Stimulated activated CD8-positive, alpha-beta memory T cell treated with anti-CD3 and anti-CD28 coated beads, Interleukin-15, amount 100 ng/mL, for 1 hour (primary cell): ENCODE measurements at regions not wholly inside any gene's neighbourhood (a gene's known extent, or its start where the extent isn't known, plus 50 kb on each side); places are given as distances from the start of the nearest gene placed in this dataset.
"Not testable (repeated sequence)": the region's sequence is repeated elsewhere in the genome, so short reads cannot be mapped to it uniquely, and the experiment has no call there.

Source experiments
- DNase-seq: peaks from one replicate; pipeline ENCODE4 v3.0.0-alpha.2; 2020; ENCODE audit warnings: low read depth

DNA sequence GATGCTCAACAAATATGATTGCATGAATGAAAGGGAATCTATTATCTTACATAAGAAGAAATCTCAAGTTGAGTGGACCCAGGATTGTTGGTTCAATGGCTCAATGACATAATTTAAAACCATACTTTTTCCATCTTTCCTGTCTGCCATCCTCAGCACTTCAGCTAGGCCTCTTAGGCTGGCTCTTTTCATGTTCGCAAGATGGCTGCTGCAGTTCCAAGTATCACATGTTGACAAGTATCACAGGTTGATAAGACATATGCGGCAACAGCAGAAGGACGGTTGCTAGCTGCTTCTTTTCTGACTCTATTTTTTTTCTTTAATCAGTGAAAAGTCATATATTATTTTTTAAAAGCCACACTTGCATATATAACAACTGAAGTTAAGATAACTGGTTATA is 79.0 kb upstream of the CDK6 start:
- DNase-seq, result no peak

DNA sequence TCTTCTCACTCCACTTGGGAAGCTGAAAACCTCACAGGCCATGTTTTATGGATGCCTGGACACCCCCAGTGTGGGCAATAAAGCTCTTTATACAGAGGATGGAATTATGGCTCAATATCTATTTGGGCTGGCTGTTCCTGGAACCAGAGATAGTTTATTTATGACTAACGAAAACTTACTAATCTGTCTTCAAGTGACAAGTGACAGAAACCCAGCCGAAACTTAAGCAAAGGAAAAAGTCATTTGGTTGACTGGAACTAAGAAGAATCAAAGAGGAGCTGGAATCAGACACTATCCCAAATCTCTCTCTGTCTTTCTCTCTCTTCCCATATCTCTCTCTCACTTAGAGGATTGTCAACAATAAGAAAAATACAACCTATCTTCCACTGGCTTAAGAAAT is 78.3 kb upstream of the CDK6 start:
- no peak for DNase-seq

DNA sequence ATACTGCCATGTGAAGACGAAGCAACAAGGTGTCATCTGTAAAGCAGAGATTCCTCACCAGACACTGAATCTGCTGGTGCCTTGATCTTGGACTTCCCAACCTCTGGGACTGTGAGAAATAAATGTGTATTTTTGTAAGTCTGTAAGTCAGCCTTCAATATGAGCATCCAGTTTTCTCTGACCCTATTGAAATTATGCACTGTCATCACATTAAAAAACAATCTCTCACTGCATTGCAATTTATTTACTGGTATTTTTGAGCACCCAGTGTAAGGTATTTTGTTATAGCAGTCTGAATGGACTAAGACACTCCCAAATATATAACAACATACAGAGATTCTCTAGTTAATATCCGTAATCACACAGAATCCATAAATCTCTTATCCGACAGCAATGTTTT is 77.5 kb upstream of the CDK6 start:
- no peak for DNase-seq

DNA sequence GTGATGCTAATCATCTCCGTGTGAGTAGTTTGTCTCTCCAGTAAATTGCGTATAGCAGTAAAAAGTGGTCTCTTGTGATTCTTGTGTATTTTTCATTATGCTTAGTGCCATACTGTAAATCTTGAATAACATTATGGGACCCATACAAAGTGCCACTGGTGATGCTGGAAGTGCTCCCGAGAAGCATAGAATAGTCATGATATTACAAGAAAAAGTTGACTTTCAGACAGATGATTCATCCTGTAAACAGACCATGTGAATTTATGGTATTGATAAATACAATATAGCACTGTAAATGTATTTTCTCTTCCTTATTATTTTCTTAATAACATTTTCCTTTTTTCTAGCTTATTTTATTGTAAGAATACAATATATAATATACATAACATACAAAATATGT is 74.6 kb upstream of the CDK6 start:
- no peak for DNase-seq

DNA sequence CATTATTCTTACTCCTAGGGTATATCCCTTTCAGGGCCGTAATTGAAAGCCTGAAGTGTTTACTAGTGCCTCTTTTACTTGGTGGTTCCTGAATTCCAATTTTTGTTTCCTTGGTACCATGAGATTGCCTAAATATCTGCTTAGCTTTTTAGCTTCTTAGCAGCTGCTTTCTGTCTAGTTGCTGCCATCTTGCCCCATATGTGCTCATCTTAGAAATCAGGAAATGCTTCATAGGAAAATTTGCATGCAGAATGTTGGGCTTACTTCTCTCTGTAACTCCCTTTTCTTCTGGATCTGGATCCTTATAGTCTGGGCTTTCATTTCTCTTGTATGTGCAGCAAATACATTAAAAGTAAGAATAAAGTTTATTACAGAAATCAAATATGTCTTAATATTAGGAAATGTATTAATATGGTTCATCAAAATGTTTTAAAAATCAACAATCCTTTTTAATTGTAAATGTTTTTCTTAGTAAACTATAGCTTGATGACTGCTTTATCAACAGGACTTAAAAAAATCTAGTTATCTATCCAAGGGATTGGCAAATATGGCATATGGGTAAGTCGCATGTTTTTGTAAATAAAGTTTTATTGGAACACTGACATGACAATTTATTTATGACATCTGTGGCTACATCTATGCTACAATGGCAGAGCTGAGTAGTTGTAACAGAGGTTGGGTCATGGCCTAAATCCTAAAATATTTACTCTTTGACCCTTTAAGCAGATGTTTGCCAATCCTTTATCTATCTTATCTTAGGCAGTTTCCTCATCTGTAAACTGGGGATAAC is 73.5 kb upstream of the CDK6 start:
- DNase-seq, result no peak

DNA sequence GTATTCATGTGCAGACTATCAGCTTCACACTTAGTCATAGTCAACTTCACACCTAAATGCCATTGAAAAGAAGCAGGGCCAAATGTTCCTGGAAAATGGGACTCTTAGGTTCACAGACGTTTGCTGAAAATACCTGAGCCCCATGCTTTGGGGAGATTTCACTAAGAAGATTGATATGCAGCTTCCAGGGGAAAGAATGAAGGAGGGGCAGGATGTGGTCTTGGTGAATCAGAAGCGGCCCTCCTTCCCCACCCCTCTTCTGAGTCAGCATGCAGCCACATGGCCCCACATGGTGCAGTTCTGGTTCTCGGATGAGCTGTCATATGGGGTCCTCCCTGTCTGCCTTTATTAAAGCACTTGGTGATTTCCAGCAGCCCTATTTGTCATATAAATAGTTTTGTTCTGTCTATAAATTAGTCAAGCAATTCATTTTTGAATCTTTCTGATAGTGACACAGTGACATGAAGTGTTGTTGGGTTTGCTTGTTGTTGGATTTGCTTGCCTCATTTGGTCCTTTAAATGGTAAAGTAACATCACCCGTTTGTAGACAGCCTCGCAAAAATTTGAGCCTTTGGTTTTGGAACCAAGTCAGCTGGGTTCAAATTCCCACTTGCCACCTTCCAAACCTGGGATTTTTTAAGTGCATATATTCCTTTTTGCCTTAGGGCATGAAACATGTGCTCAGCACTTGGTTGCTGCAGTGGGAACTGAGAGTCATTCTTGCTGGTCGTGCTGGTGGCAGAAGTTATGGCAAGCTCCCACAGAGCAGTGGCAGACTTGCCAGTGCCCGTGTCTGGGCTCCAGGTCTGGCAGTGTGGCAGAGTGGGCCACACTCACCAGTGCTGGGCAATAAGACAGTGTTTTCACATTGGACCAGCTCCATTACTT is 68.1 kb upstream of the CDK6 start:
- DNase-seq, result peak; percentile 58

DNA sequence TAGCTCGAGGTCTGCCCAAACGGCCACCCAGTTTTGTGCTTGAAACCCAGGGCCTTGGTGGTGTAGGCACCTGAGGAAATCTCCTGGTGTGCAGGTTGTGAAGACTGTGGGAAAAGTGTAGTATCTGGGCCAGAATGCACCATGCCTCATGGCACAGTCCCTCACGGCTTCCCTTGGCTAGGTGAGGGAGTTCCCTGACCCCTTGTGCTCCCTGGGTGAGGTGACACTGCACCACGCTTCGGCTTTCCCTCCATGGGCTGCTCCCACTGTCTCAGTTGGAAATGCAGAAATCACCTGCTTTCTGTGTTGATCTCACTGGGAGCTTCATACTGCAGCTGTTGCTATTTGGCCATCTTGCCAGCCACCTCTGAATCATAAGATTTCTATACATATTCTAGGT is 62.4 kb upstream of the CDK6 start:
- DNase-seq, result no peak

DNA sequence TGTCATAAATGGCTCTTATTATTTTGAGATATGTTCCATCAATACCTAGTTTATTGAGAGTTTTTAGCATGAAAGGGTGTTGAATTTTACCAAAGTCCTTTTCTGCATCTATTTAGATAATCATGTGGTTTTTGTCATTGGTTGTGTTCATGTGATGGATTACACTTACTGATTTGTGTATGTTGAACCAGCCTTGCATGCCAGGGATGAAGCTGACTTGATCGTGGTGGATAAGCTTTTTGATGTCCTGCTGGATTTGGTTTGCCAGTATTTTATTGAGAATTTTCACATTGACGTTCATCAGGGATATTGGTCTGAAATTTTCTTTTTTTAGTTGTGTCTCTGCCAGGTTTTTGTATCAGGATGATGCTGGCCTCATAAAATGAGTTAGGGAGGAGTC is 58.5 kb upstream of the CDK6 start:
- not testable (repeated sequence) for DNase-seq

DNA sequence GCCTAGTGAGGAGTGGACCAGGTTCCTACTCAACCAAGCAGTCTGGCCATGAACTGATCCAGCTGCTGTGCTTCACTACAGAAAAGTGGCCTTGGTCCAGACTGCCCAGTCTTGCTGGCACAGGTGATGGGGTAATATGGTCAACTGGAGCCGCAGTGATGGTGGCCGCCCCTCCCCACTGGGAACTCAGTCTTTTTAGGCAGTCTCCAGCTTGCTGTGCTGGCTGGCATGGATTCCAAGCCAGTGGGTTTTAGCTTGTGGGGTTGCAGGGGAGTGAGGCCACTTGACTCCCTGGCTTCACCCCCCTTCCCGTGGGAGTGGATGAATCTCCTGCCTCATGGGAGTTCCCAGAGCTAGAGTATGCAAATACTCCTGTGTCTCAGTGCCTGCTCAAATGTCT is 52.7 kb upstream of the CDK6 start:
- DNase-seq, result no peak
